ENCODE measurements at regions not wholly inside any gene's neighbourhood (a gene's known extent, or its start where the extent isn't known, plus 50 kb on each side); places are given as distances from the start of the nearest gene placed in this dataset.

GRCh38 chr13:40477623-40478608 is 188.5 kb downstream of the FOXO1 start:
- TF ChIP-seq CTCF (IDR thresholded peaks at IDR 0.05) (no peak), POLR2A (IDR thresholded peaks at IDR 0.05) (no peak), POLR2AphosphoS5 (IDR thresholded peaks at IDR 0.05) (no peak)
